Limb (tissue), 2 donors: ENCODE measurements at regions not wholly inside any gene's neighbourhood (a gene's known extent, or its start where the extent isn't known, plus 50 kb on each side); places are given as distances from the start of the nearest gene placed in this dataset.

ENCODE experiments used
- DNase-seq, 2 donors: peaks; one replicate each; pipeline ENCODE4 v3.0.0-alpha.2; 2016; ENCODE audit errors: extremely low spot score in 2 of 2

DNA sequence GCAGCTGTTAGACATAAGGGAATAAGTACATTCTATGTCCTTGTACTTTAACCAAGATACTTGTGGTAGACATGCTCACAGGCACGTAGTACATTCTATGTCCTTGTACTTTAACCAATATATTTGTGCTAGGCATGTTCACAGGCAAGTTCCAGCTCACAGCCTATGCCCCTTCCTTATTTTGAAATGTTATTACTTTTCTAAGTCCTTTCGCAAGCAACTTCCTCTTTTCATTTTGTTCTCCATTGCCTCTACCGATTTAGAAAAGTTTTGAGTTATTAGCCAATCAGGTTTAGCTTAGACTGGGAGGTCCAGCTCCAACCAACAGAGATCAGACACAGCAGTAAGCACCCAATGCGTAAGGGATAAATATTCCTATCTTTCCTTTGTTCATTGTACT is 60.1 kb upstream of the NUDT7 start:
- no peak for DNase-seq

DNA sequence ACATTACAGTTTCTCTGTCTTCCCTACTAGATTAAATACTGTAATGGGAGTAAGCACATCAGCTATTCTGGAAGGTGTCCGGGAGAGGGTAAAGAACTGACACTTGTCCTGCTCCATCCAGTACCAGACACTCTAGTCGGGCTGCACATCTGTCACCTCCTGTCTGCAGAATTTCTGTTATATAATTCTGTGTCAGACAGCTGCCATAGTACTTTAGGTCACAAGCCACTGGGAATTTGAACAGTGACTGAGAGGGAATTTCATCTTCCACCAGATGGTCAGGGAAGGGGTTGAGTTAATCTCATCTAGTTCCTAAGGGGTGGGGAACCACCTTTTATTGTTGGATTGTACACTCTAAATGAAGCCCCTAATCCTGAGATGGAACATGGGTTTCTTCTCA is 58.6 kb upstream of the NUDT7 start:
- no peak for DNase-seq

DNA sequence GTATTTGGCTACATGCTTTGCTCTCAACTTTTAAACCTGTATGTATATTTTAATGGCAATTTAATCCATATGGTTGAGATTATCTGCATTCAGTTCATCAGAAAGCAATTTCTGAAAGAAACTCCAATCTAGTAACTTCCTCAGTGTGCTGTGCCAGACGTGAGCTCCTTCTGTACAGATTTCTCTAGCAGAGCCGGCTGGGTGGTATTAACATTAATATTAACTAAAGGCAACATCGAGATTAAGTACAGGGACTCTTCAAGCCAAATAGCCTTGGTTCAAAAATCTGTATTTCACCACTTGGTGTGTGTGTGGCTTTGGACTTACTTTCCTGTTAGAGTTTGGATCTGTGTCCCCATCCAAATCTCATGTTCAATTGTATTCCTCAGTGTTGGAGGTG is 55.5 kb upstream of the NUDT7 start:
- DNase-seq = no peak

DNA sequence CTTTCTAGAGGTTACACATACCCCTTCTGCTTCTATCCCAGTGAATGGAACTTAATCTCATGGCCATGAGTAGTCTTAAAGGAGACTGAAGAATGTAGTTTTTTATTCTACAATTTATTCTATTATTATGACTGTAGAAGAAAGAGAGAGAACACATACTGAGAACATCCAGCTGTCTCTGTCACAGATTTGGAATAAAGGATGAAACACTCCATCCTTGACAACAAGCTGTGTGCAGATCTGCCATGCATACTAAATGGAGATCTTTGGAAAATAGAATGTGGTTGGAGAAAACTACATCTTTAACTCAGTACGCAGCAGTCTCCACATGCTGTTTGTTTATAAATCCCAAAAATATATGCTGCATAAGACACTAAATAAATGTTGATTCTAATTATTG is 54.1 kb upstream of the NUDT7 start:
- DNase-seq = no peak

DNA sequence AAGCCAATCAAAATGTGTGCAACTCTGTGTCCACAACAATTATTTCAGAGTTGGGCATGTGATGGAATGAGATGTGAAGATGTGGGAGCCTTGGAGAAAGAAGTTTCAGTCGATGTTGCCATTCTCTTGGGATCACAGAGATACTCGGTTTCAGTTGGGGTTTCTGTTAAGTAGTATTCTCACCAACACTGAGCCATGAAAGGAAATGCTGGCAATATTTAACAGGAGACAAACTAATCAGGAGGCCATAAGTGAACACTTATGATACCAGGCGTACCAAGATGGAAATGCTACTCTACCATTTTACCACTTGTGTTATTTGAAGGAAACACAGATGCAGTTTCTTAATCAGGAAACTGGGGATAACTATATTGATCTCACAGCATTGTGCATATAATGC is 53.3 kb upstream of the NUDT7 start:
- DNase-seq = no peak
